ENCODE measurements at regions not wholly inside any gene's neighbourhood (a gene's known extent, or its start where the extent isn't known, plus 50 kb on each side); places are given as distances from the start of the nearest gene placed in this dataset.

- no peak for DNase-seq
These were observed 277.0 kb downstream of the FOXA2 start for GRCh38 chr20:22307409-22307808.

DNA sequence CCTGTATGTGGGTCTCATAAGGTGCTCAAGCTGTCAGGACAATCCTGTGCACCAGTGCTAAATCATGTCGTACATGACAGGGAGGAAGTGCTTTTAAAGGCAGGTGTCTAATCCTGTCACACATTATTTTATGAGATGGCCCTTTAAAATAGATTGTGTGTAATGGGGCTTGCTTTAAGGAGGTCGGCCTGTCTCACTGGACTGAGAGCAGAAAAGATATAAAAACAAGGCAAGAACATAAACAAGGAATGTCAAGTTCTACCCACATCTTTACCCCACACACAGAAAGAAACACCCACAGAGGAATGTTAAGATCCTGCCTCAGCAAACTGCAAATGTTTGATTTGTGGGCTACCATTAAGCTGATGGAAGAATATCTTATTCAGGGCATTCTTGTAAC is 279.0 kb downstream of the FOXA2 start:
- DNase-seq, result no peak

- no peak for DNase-seq
These were observed 280.8 kb downstream of the FOXA2 start for GRCh38 chr20:22303523-22303922.

GRCh38 chr20:22302039-22302438 is 282.3 kb downstream of the FOXA2 start:
- no peak for DNase-seq

DNA sequence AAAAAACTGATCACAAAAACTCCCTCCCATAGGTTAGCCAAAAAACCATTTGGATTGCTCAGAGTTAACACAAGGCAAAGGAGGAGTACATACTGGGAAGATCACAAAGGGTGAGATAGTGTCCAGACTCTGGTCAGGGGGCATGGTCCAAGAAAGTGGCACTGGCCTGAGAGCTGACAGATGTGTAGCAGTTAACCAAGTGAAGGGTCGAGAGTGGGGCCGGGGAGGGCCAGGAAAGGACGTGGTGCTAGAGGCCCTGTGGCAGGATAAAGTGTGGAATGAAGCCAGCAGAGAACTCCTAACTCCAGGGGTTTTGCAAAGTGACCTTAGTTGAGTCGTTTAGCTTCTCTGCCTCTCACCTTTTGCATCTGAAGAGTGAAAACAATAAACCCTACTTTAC is 290.5 kb downstream of the FOXA2 start:
- DNase-seq, result no peak

GRCh38 chr20:22289442-22289841 is 294.9 kb downstream of the FOXA2 start:
- DNase-seq, result no peak

DNA sequence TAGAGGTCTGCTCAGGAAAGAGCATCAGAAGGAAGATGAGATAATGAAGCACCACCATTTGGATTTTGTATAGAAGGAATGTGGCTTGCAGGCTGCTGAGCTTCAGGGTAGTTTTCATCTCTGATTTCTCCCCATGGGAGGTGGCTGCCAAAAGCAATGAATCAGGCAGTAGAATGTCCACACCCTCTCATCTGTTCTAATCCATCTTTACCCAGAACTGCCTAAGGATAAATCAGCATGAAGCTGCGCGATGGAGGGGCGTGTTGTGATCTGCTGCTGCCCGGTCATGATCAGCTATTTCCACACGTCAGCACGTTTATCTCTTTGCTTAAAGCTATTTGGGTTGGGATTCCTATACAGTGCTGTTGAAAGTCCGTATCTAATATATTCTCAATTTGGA is 295.4 kb downstream of the FOXA2 start:
- DNase-seq, result no peak

DNA sequence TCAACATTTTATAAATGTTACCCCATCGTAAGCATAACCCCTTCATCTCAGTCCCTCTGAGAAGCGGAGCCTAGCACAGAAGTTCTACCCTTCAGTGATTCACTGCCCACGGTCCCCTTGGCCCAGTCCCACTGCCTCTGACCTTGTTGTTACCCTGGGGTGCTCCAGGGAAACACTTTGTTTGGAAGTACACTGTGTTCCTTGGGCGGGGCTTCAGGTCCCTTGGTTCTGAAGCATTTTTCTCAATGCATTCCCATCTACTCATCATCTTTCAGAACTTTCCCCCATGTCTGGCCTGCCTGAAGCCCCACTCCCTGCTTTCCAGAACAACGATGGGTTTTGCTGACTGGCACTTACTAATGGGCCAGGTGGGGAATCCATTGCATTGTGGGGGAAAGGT is 296.2 kb downstream of the FOXA2 start:
- DNase-seq, result no peak

DNA sequence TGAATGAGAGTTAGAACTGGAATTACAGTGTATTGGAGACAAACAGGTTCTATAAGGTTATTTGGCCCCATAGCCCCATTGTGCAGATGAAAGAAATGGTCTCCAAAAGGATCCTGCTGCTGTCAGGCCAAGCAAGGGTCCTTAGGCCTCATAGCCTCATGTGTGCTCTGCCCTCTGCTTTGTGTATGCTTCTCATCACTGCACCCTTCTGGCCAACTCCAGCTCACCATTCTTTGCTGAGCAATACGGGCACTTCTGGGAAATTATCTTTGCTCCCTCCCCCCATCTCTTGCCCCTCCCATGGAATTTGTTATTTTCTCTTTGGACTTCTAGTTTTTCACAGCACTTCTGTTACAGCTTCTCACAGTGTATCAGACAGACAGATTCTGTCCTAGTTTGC is 298.8 kb downstream of the FOXA2 start:
- DNase-seq, result no peak

DNA sequence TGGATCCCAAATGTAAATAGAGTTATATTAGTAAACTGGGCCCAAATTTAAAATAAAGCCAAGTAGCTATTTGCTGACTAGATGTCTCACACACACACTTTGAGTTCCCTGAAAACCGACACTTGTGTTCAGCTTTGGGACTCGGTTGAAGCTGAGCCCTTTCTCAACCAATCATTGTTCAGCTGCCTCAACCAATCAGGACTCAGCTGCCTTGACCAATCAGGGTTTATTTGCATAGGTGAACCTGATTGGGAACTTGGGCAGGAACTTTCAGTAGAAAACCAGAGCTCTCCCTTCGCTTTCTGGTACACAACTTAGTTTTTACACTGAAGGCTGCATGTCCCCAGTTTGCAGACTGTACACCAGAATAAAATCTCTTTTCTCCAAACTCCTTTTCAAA is 301.7 kb downstream of the FOXA2 start:
- no peak for DNase-seq

- DNase-seq, result no peak
These were observed 310.0 kb downstream of the FOXA2 start for GRCh38 chr20:22274330-22274729.

GRCh38 chr20:22268675-22269074 is 315.7 kb downstream of the FOXA2 start:
- no peak for DNase-seq

DNA sequence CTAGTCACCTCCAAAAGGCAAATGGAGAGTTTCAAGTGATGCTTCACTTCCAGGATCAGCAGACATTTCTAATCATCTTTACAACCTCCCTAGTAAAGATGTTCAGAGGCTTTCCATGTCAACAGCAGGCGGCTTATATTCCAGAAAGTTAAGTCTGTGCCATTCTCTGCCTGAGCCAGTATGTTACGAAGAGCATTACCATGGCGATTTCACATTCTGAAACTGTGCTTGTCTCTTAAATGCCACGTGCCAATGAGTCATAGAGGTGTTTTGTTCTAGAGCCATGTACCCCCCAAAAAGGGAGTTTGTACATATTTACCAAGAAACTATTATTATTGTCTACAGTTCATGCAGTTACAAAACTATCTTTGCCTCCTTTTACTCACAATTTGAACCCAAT is 319.5 kb downstream of the FOXA2 start:
- DNase-seq, result no peak

GRCh38 chr20:22260506-22260905 is 323.9 kb downstream of the FOXA2 start:
- DNase-seq, result no peak

- no peak for DNase-seq
These were observed 326.5 kb downstream of the FOXA2 start for GRCh38 chr20:22257912-22258311.

- no peak for DNase-seq
These were observed 336.2 kb downstream of the FOXA2 start for GRCh38 chr20:22248051-22248667.

DNA sequence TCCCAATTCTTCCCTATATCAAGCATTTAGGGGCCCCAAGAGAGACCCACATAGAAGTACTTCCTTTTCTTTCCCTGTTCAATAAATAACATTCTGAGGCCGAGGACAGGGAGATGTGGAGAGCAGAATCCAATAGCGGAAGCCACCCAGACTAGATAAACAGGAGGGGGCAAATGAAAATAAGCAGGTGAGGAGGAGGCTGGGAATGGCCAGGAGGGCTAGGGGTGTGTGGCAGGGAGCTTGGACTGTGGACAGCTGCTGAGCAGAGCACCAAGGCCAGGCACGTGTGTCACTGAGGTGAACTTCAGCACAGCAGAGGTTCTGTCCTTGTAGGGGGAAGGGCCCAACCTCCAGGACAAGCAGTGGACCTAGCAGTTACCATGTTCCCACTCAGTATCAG is 339.2 kb downstream of the FOXA2 start:
- DNase-seq, result no peak

GRCh38 chr20:22243067-22243466 is 341.3 kb downstream of the FOXA2 start:
- no peak for DNase-seq

- no peak for DNase-seq
These were observed 342.8 kb downstream of the FOXA2 start for GRCh38 chr20:22241609-22242008.

DNA sequence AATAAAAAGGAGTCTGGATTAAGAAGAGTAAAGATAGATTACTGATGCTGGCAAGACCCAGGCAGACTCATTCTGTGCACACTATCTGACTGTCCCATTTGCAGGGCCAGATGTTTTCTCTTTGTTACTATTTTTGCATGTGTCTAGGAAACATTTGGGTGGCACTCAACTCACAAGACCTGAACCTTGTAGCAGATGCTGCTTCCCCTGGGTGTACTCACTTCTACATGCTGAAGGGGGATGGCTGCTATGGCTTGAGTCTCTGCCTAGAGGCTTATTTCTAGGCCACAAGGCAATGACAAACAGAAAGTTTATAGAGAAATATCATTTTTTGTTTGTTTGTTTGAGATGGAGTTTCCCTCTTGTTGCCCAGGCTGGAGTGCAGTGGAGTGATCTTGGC is 351.4 kb downstream of the FOXA2 start:
- no peak for DNase-seq

DNA sequence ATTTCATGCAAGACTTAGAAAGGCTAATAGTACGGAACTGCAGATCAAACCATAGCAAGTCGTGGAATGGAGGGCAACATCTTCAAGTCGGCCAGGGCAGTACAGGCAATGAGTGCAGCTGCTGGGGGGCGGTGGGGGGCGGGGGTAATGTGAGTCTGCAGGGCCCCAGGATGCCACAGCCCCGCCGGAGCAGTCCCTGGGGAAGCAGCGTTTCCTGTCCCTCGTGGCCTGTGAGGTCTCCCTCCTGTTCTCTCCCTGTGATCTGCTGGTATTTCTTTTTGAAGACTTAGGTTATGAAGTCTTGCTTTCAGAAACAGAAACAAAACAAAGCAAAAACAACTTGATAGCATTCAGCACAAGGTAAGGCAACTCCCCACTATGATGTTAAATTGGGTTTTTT is 351.9 kb downstream of the FOXA2 start:
- no peak for DNase-seq

- DNase-seq, result no peak
These were observed 357.3 kb downstream of the FOXA2 start for GRCh38 chr20:22226849-22227700.

GRCh38 chr20:22223236-22223635 is 361.1 kb downstream of the FOXA2 start:
- no peak for DNase-seq

DNA sequence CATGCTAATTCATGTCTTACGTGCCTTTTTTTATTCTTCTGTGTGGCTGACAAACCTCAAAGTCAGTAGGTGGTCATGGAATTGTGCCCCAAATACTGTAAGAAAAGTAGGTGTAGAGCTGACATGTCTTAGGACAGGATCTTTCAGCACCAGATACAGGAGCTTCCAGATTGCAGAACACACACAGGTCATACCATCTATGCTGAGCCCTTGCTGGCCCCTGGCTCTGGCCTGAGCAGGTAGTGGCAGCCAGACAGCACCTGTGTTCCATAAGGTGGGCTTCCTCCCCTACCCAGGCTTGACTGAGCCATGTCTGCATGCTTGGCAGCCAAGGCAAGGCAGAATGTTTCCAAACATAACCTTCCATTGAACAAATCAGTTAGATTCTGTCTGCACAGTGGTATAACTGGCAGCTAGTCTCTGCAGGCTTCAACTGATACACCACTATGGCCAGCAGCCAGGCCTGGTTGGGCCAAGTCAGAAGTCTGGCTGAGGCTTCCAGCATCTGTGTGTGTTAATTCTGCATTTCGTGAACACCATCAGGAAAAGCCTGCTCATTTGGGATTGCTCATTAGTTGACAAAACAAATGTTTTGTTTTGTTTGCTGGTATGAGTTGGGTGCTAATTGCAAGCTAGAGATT is 366.5 kb downstream of the FOXA2 start:
- DNase-seq, result no peak

All from inflammatory macrophage treated with lipopolysaccharide for 4 hours (primary cell).